Gastroesophageal sphincter (tissue), 3 donors: ENCODE measurements at regions not wholly inside any gene's neighbourhood (a gene's known extent, or its start where the extent isn't known, plus 50 kb on each side); places are given as distances from the start of the nearest gene placed in this dataset.

Source experiments
- CTCF ChIP-seq, 4 experiments: fragments of 200-600 bp in 2 of 4; fragments of 450-650 bp in 2 of 4; sonication (generic) in 1 of 4; IDR thresholded peaks; one replicate each; pipeline ENCODE4 v1.5.1; 2017 to 2019; ENCODE audit warnings: antibody characterized with exemption in 4 of 4, mild to moderate bottlenecking in 2 of 4, moderate library complexity in 2 of 4
- POLR2A ChIP-seq, 2 donors: fragments of 450-650 bp; IDR thresholded peaks; one replicate each; pipeline ENCODE4 v1.6.1; 2017; ENCODE audit warnings: antibody characterized with exemption in 2 of 2, mild to moderate bottlenecking in 2 of 2, moderate library complexity in 1 of 2

GRCh38 chr1:221161571-221162041 lies 282.4 kb downstream of the HLX start:
- TF ChIP-seq CTCF (IDR thresholded peaks at IDR 0.05) (no peak), POLR2A (IDR thresholded peaks at IDR 0.05) (no peak)
